NCI-H446 (cell line): ENCODE measurements at regions not wholly inside any gene's neighbourhood (a gene's known extent, or its start where the extent isn't known, plus 50 kb on each side); places are given as distances from the start of the nearest gene placed in this dataset.

Experiments used
- DNase-seq, 2 experiments: peaks; one replicate each; lab custom pipeline; 2025; lab: John Stamatoyannopoulos, UW

- no peak for DNase-seq
These were observed 867.1 kb upstream of the TENM3 start for GRCh38 chr4:181376058-181376457.

- no peak for DNase-seq
These were observed 855.1 kb upstream of the TENM3 start for GRCh38 chr4:181388061-181388460.

- no peak for DNase-seq
These were observed 826.2 kb upstream of the TENM3 start for GRCh38 chr4:181416966-181417365.

GRCh38 chr4:181418496-181418895 is 824.7 kb upstream of the TENM3 start:
- no peak for DNase-seq

- DNase-seq, result no peak
These were observed 822.3 kb upstream of the TENM3 start for GRCh38 chr4:181420950-181421349.

- DNase-seq, result no peak
These were observed 818.7 kb upstream of the TENM3 start for GRCh38 chr4:181424362-181425016.

GRCh38 chr4:181427076-181427475 is 816.1 kb upstream of the TENM3 start:
- no peak for DNase-seq

GRCh38 chr4:181431006-181431405 is 812.2 kb upstream of the TENM3 start:
- DNase-seq, result no peak

- DNase-seq, result no peak
These were observed 811.5 kb upstream of the TENM3 start for GRCh38 chr4:181431661-181432060.

GRCh38 chr4:181432335-181432734 is 810.9 kb upstream of the TENM3 start:
- no peak for DNase-seq

GRCh38 chr4:181437895-181438294 is 805.3 kb upstream of the TENM3 start:
- DNase-seq, result no peak

GRCh38 chr4:181438641-181439040 is 804.6 kb upstream of the TENM3 start:
- DNase-seq, result no peak

GRCh38 chr4:181443021-181443420 is 800.2 kb upstream of the TENM3 start:
- DNase-seq, result no peak

- no peak for DNase-seq
These were observed 777.4 kb upstream of the TENM3 start for GRCh38 chr4:181465826-181466225.

GRCh38 chr4:181468451-181468850 is 774.8 kb upstream of the TENM3 start:
- DNase-seq, result no peak

GRCh38 chr4:181470306-181470705 is 772.9 kb upstream of the TENM3 start:
- no peak for DNase-seq

GRCh38 chr4:181475359-181475758 is 767.8 kb upstream of the TENM3 start:
- DNase-seq, result no peak

- DNase-seq, result no peak
These were observed 767.3 kb upstream of the TENM3 start for GRCh38 chr4:181475781-181476507.

GRCh38 chr4:181476508-181476890 is 766.7 kb upstream of the TENM3 start:
- DNase-seq, result no peak

GRCh38 chr4:181477591-181477990 is 765.6 kb upstream of the TENM3 start:
- DNase-seq, result no peak

- DNase-seq, result no peak
These were observed 764.5 kb upstream of the TENM3 start for GRCh38 chr4:181478656-181479055.

GRCh38 chr4:181479141-181479540 is 764.1 kb upstream of the TENM3 start:
- no peak for DNase-seq

- DNase-seq, result no peak
These were observed 758.8 kb upstream of the TENM3 start for GRCh38 chr4:181484396-181484795.

- no peak for DNase-seq
These were observed 754.3 kb upstream of the TENM3 start for GRCh38 chr4:181488926-181489325.
